ENCODE measurements at regions not wholly inside any gene's neighbourhood (a gene's known extent, or its start where the extent isn't known, plus 50 kb on each side); places are given as distances from the start of the nearest gene placed in this dataset.

- DNase-seq (ENCODE audit: low spot score) = no peak
Observed at GRCh38 chr3:84877092-84877491, 81.7 kb upstream of the CADM2 start.

GRCh38 chr3:84881288-84881687 is 77.5 kb upstream of the CADM2 start:
- DNase-seq (ENCODE audit: low spot score) = no peak

GRCh38 chr3:84885199-84885882 is 73.4 kb upstream of the CADM2 start:
- DNase-seq (ENCODE audit: low spot score) = no peak

GRCh38 chr3:84891851-84892250 is 66.9 kb upstream of the CADM2 start:
- no peak for DNase-seq (ENCODE audit: low spot score)

- no peak for DNase-seq (ENCODE audit: low spot score)
Observed at GRCh38 chr3:84893211-84893610, 65.6 kb upstream of the CADM2 start.

- no peak for DNase-seq (ENCODE audit: low spot score)
Observed at GRCh38 chr3:84904212-84904611, 54.6 kb upstream of the CADM2 start.

- DNase-seq (ENCODE audit: low spot score) = peak; percentile 32
Observed at GRCh38 chr3:84904816-84905555, 53.8 kb upstream of the CADM2 start.

GRCh38 chr3:84905556-84905920 is 53.3 kb upstream of the CADM2 start:
- DNase-seq (ENCODE audit: low spot score) = no peak

- no peak for DNase-seq (ENCODE audit: low spot score)
Observed at GRCh38 chr3:84906065-84906464, 52.7 kb upstream of the CADM2 start.

Measured in globus pallidus (tissue), 1 donor.